PFSK-1 (cell line): ENCODE measurements at regions not wholly inside any gene's neighbourhood (a gene's known extent, or its start where the extent isn't known, plus 50 kb on each side); places are given as distances from the start of the nearest gene placed in this dataset.

Source experiments
- FOXP2 ChIP-seq: optimal IDR thresholded peaks from 2 replicates; pipeline ENCODE3; 2011; ENCODE audit warnings: borderline replicate concordance, control low read depth, inconsistent platforms; ENCODE audit not compliant: insufficient read depth; ENCODE audit errors: extremely low read length, extremely low read depth
- POLR2AphosphoS5 ChIP-seq: IDR thresholded peaks from 2 replicates; pipeline ENCODE4 v1.6.1; 2012; ENCODE audit warnings: low read depth, mild to moderate bottlenecking, control low read depth, low read length, moderate library complexity
- REST ChIP-seq, 2 experiments: IDR thresholded peaks; 2 replicates each; pipeline versions ENCODE4 v1.6.1 to v1.8.0; 2011 to 2012; ENCODE audit warnings: low read depth in 2 of 2, low read length in 2 of 2, control low read depth in 1 of 2, inconsistent platforms in 1 of 2, mild to moderate bottlenecking in 1 of 2, moderate library complexity in 1 of 2; ENCODE audit not compliant: insufficient read depth in 1 of 2
- SIN3A ChIP-seq: IDR thresholded peaks from 2 replicates; pipeline ENCODE4 v1.6.1; 2012; ENCODE audit warnings: mild to moderate bottlenecking, low read length, moderate library complexity, borderline replicate concordance; ENCODE audit not compliant: insufficient read depth
- TAF1 ChIP-seq: IDR thresholded peaks from 2 replicates; pipeline ENCODE4 v1.6.1; 2012; ENCODE audit warnings: low read length, control low read depth, borderline replicate concordance; ENCODE audit not compliant: insufficient read depth

DNA sequence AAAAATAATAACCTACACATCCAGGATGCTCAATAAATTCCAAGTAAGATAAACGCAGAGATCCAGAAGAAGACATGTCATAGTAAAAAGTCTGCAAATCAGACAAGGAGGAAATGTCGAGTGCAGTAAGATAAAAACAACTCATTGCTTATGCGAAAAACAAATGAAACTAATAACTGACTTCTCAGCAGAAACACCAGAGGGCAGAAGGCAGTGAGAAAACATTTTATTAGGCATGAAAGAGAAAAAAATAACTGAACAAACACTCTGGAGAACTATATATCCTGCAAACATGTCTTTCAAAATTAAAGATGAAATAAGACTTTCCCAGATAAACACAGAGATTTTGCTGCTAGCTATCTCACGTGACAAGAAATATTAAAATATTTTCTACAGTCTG is 201.3 kb upstream of the CTSO start:
- TF ChIP-seq REST (IDR thresholded peaks at IDR 0.05; ENCODE audit: insufficient read depth in 1 of 2, low read depth in 2 of 2, low read length in 2 of 2) (no peak), SIN3A (no peak), FOXP2 (no peak), POLR2AphosphoS5 (no peak), TAF1 (no peak)

DNA sequence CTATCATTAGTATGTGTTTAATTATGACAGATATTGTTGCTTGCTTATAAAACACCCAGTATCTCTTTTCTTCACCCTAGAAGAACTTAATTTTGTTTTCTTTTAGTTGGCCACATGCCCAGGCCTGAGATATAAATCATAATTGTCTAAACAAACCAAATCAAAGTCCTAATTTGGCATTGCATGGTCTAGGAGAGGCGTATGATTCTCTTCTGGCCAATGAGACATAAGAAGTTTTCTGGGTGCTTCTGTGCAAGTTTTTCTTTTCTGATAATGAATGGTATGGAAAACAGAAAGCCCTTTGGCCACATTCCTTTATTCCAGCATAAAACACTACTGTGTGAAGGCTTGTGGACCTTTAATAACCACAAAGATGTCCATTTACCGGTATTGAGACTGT is 192.9 kb upstream of the CTSO start:
- TF ChIP-seq REST (IDR thresholded peaks at IDR 0.05; ENCODE audit: insufficient read depth in 1 of 2, low read depth in 2 of 2, low read length in 2 of 2) (no peak), TAF1 (no peak), FOXP2 (no peak), POLR2AphosphoS5 (no peak), SIN3A (no peak)

DNA sequence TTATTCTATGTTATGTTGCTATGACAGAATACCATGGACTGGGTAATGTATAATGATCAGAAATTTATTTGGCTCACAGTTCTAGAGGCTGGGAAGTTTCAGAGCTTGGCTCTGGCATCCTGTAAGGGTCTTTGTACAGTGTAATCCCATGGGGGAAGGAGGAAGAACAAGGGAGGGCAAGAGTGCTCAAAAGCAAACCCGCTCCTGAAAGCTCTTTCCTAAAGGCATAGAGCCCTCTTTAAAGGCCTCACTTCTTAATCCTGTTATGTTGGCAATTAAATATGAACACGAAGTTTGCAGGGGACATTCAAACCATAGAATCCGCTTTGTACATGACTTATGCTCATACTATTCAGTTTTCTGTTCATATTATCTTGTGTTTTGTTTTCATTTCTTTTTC is 191.3 kb upstream of the CTSO start:
- no peak for TF ChIP-seq POLR2AphosphoS5
- no peak for TF ChIP-seq FOXP2
- no peak for TF ChIP-seq REST (IDR thresholded peaks at IDR 0.05; ENCODE audit: insufficient read depth in 1 of 2, low read depth in 2 of 2, low read length in 2 of 2)
- TF ChIP-seq SIN3A, result no peak
- TF ChIP-seq TAF1, result no peak

DNA sequence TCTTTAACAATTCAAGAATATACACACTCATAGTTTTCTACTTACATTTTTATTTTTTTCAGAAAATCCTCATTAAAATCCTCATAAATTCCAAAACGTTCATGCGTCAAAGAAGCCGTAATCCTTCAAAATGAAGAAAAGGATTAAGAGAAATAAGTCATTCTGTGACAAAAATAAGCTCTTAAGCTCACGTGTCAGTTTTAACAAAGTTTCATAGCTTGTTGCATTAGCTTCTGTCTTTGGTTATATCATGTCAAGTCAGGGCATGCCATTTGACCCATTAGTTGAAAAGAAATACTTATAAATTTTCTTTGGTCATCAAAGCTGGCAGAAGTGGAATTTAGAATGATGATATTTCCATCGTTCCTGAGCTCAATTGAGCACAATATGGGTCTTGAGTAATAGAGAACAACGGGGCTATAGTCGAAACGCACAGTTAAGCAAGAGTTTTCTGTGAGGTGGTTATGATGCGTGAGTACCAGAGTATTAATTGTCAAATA is 185.2 kb upstream of the CTSO start:
- TF ChIP-seq REST (IDR thresholded peaks at IDR 0.05; ENCODE audit: insufficient read depth in 1 of 2, low read depth in 2 of 2, low read length in 2 of 2) (no peak), TAF1 (no peak), FOXP2 (no peak), POLR2AphosphoS5 (no peak), SIN3A (no peak)
